ENCODE measurements at regions not wholly inside any gene's neighbourhood (a gene's known extent, or its start where the extent isn't known, plus 50 kb on each side); places are given as distances from the start of the nearest gene placed in this dataset.

DNA sequence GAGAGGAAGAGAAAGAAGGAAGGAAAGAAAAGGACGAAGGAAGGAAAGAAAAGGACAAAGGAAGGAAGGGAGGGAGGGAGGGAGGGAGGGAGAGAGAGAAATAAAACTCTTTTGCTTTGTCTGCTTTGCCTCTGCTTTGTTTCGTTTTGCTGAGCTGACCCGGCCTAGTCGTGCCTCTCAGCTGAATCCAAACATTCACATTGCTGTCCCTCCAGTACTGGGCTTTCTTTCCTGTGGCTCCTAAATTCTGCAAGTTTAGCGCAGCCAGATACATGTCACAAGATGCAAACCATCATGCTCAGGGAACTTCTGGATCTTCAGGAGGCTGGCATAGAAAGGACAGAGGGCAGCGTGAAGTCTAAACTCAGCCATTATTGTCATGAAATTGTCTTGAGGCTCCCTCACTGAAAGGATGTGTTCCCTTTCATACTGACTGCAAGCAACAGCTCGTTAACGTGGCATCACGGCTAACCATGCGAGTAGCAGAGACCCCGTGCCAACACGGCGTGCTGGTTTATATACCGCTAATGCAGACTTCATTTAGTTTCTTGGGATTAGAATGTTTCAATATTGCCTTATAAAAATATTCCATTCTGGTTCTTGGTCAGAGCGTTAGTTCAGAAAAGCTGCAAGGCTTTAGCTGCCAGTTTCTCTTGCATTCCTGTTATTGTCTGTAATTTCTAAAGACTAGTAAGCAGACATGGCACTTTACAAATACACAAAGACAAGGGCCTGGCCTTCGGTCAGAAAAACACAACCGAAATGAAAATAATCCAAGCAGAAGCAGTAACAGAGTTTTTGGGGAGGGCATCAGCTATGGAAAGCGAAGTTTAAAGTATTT, 94.2 kb downstream of the TMEM174 start:
- TF ChIP-seq POLR2A (IDR thresholded peaks at IDR 0.05; ENCODE audit: low read depth, low read length) (no peak), POU2F2 (IDR thresholded peaks at IDR 0.05; ENCODE audit: low read depth, low read length) (no peak), POLR2AphosphoS5 (IDR thresholded peaks at IDR 0.05; ENCODE audit: low read depth, low read length) (no peak)

Data from GM12891 (cell line).